Astrocyte of the spinal cord (primary cell): ENCODE measurements at regions not wholly inside any gene's neighbourhood (a gene's known extent, or its start where the extent isn't known, plus 50 kb on each side); places are given as distances from the start of the nearest gene placed in this dataset.

Experiments
- DNase-seq: peaks from one replicate; pipeline ENCODE4 v3.0.0; 2011; ENCODE audit warnings: low read depth, low spot score
- H3K4me3 ChIP-seq: 2 replicates; pipeline ENCODE4 v1.5.1; 2011; ENCODE audit warnings: low read depth, mild to moderate bottlenecking, low read length, moderate library complexity
- in situ Hi-C: cut with HindIII; loops from 2 replicates; pipeline ENCODE4 v1.10.0; 2017; ENCODE audit warnings: low sequenced_read_pairs
- TF ChIP-seq, protein P1 (sequence below): IDR thresholded peaks from 2 replicates; pipeline ENCODE4 v1.5.1; 2012; ENCODE audit warnings: low read depth, mild to moderate bottlenecking, low read length, inconsistent platforms

DNA sequence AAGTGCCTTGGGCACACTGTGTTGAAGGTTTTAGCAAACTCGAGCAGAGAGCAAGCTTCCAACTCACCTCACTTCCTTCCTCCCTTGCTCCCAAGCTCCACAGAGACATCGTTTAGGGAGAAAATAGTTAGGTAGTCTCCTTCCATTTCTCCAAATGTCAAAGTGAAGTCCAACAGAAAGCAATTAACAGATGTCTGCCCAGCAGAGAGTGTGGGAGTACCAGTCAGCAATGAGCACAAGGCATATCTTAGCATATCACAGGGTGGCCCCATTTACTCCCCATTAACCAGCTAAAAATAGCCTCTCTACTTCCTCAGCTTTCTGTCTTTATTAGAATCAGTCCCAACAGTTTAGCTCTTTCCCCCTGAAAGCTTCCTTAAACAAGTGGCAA, 334.2 kb upstream of the CAMK1G start:
- no peak for DNase-seq
- no peak overlapping the region for H3K4me3 ChIP-seq
- in situ Hi-C loops, result no loop called here
- TF ChIP-seq, protein P1, sequence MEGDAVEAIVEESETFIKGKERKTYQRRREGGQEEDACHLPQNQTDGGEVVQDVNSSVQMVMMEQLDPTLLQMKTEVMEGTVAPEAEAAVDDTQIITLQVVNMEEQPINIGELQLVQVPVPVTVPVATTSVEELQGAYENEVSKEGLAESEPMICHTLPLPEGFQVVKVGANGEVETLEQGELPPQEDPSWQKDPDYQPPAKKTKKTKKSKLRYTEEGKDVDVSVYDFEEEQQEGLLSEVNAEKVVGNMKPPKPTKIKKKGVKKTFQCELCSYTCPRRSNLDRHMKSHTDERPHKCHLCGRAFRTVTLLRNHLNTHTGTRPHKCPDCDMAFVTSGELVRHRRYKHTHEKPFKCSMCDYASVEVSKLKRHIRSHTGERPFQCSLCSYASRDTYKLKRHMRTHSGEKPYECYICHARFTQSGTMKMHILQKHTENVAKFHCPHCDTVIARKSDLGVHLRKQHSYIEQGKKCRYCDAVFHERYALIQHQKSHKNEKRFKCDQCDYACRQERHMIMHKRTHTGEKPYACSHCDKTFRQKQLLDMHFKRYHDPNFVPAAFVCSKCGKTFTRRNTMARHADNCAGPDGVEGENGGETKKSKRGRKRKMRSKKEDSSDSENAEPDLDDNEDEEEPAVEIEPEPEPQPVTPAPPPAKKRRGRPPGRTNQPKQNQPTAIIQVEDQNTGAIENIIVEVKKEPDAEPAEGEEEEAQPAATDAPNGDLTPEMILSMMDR, result no peak

DNA sequence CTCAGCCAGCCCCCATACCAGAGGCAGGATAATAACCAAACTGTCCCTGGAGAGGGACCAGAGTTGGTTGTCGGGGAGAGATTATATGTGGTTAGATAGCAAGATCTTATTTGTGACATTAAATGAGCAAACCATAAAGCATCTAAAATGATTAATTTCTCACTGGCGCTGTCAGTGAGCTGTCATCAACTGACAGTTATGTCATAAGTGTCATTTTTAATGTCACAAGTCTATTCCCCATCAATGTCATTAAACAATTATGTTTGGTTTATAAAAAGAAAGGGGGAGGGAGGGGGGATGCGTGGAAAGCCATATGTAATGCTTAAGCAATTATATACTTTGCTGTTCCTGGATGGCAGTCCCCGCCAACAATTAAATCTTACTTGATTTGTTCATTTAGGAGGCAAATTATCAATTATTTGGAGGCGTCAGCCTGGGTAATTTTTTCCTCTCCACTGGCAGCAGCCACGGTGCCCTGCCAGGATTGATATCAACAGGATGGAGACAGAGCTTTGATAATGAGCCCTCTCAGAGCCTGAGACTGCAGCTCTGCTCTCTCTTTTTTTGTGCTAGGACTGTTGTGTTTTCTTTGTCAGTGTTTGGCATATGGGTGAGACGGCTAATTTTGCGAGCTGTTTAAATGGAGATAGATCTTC, 333.6 kb upstream of the CAMK1G start:
- in situ Hi-C loops, result no loop called here
- no peak for DNase-seq
- H3K4me3 ChIP-seq, result no peak overlapping the region
- TF ChIP-seq, protein P1, result no peak

- TF ChIP-seq, protein P1, result no peak
- in situ Hi-C loops, result no loop called here
- no peak overlapping the region for H3K4me3 ChIP-seq
- DNase-seq, result no peak
Observed at GRCh38 chr1:209250861-209251636, 332.5 kb upstream of the CAMK1G start.

- H3K4me3 ChIP-seq, result no peak overlapping the region
- TF ChIP-seq, protein P1, result no peak
- DNase-seq, result no peak
- in situ Hi-C loops, result no loop called here
Observed at GRCh38 chr1:209256766-209257350, 326.7 kb upstream of the CAMK1G start.

DNA sequence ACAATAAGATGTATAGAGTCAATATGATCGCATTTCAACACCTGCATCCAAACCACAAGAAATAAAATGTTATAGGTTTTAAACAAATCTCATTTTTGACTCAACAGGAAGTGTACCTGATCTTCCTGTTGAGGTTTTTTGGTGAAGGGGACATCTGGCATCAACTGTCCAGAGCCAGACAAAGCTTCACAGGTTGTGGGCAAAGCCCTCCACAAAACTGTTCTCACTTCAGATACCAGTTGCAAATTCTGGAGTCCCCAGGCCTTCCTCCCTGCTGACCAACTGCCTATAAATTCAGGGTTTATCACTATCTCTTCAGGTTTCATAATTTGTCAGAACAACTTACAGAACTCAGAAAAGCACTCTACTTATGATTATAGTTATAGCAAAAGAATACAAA, 326.1 kb upstream of the CAMK1G start:
- in situ Hi-C loops, result no loop called here
- DNase-seq, result no peak
- TF ChIP-seq, protein P1, result no peak
- no peak overlapping the region for H3K4me3 ChIP-seq

DNA sequence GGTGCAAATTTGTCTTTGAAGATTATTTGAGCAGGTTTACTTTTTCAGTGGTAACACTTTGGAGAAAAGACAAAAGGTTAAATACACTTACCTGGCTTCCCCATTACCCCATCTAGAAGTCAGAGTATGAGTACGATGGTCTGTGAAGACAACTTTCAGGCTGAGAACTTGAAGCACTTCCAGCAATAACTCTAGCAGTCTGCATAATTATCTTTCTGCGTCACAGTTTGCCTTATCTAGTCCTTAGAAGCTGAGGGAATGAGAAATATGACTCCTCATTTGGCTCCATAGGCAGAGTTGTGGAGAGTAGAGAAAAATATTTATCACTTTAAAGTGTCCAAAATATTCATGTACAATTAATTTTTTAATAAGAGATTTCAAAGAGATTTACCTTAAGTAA, 323.4 kb upstream of the CAMK1G start:
- DNase-seq, result no peak
- TF ChIP-seq, protein P1, result no peak
- in situ Hi-C loops, result no loop called here
- no peak overlapping the region for H3K4me3 ChIP-seq
